ENCODE measurements at regions not wholly inside any gene's neighbourhood (a gene's known extent, or its start where the extent isn't known, plus 50 kb on each side); places are given as distances from the start of the nearest gene placed in this dataset.

DNA sequence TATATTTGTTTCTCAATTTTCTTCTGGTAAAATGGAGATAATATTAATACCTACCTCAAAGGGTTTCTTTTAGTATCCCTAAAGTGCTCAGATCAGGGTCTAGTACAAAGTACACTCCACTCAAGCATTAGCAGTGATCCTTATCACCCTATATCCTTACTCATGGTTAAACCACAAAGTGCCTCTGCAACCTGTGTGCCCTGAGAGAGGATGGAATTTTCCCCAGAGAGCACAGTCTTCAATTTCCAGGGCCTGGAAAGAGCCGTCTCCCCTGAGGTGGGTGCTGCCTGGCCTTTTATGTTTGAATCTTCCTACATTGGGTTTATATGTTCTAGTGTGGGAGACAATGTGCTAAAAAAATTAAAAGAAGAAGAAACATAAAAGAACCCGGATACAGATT, 183.1 kb upstream of the FBXO33 start:
- TF ChIP-seq, protein P1, sequence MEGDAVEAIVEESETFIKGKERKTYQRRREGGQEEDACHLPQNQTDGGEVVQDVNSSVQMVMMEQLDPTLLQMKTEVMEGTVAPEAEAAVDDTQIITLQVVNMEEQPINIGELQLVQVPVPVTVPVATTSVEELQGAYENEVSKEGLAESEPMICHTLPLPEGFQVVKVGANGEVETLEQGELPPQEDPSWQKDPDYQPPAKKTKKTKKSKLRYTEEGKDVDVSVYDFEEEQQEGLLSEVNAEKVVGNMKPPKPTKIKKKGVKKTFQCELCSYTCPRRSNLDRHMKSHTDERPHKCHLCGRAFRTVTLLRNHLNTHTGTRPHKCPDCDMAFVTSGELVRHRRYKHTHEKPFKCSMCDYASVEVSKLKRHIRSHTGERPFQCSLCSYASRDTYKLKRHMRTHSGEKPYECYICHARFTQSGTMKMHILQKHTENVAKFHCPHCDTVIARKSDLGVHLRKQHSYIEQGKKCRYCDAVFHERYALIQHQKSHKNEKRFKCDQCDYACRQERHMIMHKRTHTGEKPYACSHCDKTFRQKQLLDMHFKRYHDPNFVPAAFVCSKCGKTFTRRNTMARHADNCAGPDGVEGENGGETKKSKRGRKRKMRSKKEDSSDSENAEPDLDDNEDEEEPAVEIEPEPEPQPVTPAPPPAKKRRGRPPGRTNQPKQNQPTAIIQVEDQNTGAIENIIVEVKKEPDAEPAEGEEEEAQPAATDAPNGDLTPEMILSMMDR (conservative IDR thresholded peaks at IDR 0.05; ENCODE audit: low read depth, low read length) = no peak
- no peak for TF ChIP-seq EZH2 (IDR thresholded peaks at IDR 0.05; ENCODE audit: low read length, unreplicated experiment)
